EL (cell line): ENCODE measurements at regions not wholly inside any gene's neighbourhood (a gene's known extent, or its start where the extent isn't known, plus 50 kb on each side); places are given as distances from the start of the nearest gene placed in this dataset.
"Not testable (repeated sequence)": the region's sequence is repeated elsewhere in the genome, so short reads cannot be mapped to it uniquely, and the experiment has no call there.

Experiments used
- DNase-seq: peaks from one replicate; pipeline ENCODE4 v3.0.0-alpha.2; 2016

GRCh38 chr14:29391801-29392200 lies 535.8 kb downstream of the PRKD1 start:
- DNase-seq: no peak

- no peak for DNase-seq
Observed at GRCh38 chr14:29392287-29392686, 535.4 kb downstream of the PRKD1 start.

- no peak for DNase-seq
Observed at GRCh38 chr14:29403091-29403490, 524.6 kb downstream of the PRKD1 start.

- DNase-seq: no peak
Observed at GRCh38 chr14:29410581-29410980, 517.1 kb downstream of the PRKD1 start.

GRCh38 chr14:29414931-29415330 lies 512.7 kb downstream of the PRKD1 start:
- DNase-seq: not testable (repeated sequence)

- DNase-seq: no peak
Observed at GRCh38 chr14:29419736-29420135, 507.9 kb downstream of the PRKD1 start.

- DNase-seq: no peak
Observed at GRCh38 chr14:29421156-29421728, 506.4 kb downstream of the PRKD1 start.

GRCh38 chr14:29425705-29426482 lies 501.8 kb downstream of the PRKD1 start:
- DNase-seq: no peak

GRCh38 chr14:29442696-29443095 lies 485.0 kb downstream of the PRKD1 start:
- DNase-seq: peak; percentile 74

- no peak for DNase-seq
Observed at GRCh38 chr14:29444216-29444615, 483.4 kb downstream of the PRKD1 start.

GRCh38 chr14:29444805-29445204 lies 482.8 kb downstream of the PRKD1 start:
- no peak for DNase-seq

- no peak for DNase-seq
Observed at GRCh38 chr14:29446971-29447370, 480.7 kb downstream of the PRKD1 start.

- no peak for DNase-seq
Observed at GRCh38 chr14:29451941-29452340, 475.7 kb downstream of the PRKD1 start.

- no peak for DNase-seq
Observed at GRCh38 chr14:29453045-29453444, 474.6 kb downstream of the PRKD1 start.

- peak; percentile 24 for DNase-seq
Observed at GRCh38 chr14:29454026-29454693, 473.5 kb downstream of the PRKD1 start.

- DNase-seq: peak; percentile 9
Observed at GRCh38 chr14:29458547-29458946, 469.1 kb downstream of the PRKD1 start.

GRCh38 chr14:29459531-29459930 lies 468.1 kb downstream of the PRKD1 start:
- DNase-seq: no peak

- DNase-seq: no peak
Observed at GRCh38 chr14:29459969-29460560, 467.6 kb downstream of the PRKD1 start.

- DNase-seq: peak; percentile 3
Observed at GRCh38 chr14:29461101-29461500, 466.5 kb downstream of the PRKD1 start.

GRCh38 chr14:29461506-29461905 lies 466.1 kb downstream of the PRKD1 start:
- DNase-seq: no peak

- no peak for DNase-seq
Observed at GRCh38 chr14:29462321-29462720, 465.3 kb downstream of the PRKD1 start.

GRCh38 chr14:29462772-29463171 lies 464.9 kb downstream of the PRKD1 start:
- DNase-seq: no peak

GRCh38 chr14:29463727-29464395 lies 463.8 kb downstream of the PRKD1 start:
- DNase-seq: no peak
